ENCODE measurements at regions not wholly inside any gene's neighbourhood (a gene's known extent, or its start where the extent isn't known, plus 50 kb on each side); places are given as distances from the start of the nearest gene placed in this dataset.

DNA sequence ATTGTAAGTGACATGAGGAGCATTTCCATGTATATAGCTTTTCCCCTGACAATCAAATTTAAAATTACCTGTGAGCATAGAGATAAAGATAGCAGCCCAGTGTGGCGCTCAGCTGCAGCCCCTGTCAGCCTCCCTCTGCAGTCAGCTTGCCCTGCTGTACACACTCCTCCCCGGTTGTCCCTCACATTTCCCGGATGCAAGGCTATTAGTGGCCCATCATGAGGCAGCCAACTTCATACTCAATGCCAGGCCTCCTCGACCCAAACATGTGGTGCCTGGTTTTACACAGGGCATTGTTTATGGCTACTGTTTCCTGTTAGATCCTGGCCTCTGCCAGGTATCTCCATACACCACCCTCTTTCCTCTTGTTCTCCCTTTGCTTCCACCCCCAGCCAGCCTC lies 116.1 kb upstream of the SH3BP4 start:
- DNase-seq (ENCODE audit: low spot score): no peak

DNA sequence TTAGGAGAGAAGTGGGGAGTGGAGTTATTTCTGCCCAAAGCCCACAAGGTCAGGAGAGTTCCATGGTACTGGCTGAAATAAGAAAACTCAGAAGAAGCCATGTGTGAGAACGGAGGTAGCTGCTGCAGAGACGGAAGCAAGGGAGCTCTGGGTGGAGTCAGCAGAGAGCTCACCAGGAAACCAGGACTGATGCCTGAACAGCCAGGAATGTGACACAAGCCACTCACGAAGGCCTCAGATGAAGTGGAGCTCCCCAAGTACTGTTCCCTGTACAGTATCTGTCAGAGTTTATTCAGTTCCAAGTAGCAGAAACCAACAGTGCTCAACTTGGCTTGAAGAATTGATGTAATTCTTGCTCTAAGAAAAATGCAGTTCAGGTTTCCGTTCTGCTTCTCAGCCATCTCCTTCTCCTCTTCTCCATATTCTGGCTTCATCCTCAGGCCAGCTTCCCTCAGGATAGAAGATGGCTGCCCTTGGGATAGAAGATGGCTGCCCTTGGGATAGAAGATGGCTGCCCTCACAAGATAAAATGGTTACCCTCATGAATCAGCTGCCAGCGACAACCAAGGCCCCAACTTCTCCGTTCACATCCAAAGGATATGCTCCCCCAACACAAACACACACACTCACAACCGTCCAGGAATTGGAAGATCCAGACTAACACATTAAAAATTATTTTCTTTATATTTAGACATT lies 117.4 kb upstream of the SH3BP4 start:
- DNase-seq (ENCODE audit: low spot score): no peak

DNA sequence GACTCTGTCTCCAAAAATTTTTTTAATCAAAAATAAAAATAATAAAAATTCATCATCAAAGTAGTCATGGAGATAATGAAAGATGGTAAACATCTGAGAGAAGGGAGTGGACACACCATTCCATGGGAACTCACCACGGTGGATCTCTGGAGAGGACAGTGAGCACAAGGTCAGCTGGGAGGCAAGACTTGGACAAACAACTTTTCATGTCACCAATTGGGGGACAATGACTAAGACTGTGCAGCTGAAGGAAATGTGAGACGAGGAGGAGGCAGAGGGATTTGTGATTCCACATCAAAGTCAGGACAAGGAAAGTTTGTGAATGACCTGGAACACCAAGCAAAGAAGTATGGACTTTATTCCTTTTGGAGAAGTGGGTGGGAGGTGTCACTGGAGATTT lies 121.0 kb upstream of the SH3BP4 start:
- no peak for DNase-seq (ENCODE audit: low spot score)

- no peak for DNase-seq (ENCODE audit: low spot score)
Observed at GRCh38 chr2:234829074-234829455, 122.8 kb upstream of the SH3BP4 start.

DNA sequence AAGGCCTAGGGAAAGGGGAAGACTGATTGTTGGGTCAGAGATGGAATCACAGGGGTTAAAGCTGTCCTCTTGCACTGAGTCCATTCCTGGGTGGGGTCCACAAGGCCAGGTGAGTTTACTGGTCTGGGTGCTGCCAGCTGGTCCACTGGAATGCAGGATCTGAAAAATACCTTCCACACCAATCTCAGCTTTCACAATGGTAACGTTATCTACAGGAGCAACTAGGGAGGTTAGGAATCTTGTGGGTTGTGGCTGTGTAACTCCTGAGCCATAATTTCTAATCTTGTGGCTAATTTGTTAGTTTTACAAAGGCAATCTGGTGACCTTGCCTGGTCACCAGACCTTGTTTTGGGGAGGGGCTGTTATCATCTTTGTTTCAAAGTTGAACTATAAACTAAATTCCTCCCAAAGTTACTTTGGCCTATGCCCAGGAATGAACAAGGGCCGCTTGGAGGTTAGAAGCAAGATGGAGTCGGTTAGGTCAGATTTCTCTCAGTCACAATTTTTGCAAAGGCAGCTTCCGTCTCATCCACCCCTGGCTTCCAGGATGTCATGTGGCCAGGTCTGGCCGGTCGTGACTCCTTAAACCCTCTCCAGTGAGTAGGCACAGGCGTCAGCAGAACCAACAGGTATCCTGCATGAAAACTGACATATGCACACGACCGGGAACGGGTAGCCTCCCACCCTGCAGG lies 123.3 kb upstream of the SH3BP4 start:
- DNase-seq (ENCODE audit: low spot score): no peak

DNA sequence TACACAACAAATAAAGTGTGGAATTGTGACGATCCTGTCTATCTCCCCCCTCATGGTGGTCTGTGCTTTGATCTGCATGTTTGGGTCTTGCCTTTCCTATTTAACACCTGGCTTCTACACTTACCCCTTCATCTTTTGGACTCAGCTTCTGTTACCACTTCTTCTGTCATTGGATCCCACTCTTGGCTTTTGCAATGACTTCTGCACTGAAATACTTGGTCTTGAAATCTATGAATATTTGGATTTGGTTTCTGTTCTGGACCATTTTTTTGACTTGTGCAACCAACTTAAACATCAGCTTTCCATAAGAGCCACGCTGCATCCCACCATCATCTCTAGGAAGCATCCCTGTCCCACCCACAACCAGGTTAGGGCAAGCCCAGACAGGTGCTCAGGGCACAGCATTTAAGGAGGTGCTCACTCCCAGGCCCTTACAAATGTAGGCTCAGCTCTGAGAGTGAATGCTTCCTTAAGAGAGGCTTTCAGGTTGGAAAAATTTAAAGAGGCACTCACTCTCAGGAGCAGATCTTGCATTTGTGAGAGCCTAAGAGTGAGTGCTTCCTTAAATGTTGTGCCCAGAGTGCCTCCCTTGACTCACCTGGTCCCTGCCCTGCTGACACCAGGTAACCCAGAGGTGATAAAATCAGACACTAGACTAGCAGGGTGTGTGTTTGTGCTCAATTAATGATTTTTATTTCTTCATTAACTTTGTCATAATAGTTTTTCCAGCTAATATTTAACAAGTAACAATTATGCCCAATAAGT lies 124.5 kb upstream of the SH3BP4 start:
- DNase-seq (ENCODE audit: low spot score): no peak

DNA sequence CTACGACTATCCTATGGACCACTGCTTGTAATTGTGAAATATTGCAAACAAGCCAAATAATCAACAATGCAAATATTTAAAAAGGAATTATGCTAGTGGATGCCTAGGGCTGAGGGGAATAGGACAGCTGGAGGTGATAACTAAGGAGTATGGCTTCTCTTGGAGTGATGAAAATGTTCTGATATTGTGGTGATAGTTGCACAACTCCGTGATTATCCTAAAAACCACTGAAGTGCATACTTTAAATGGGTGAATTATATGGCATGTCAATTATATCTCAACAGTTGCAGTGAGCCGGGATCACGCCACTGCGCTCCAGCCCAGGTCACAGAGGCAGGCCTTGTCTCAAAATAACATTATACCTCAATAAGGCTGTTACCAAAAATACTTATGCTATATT lies 125.1 kb upstream of the SH3BP4 start:
- DNase-seq (ENCODE audit: low spot score): no peak

DNA sequence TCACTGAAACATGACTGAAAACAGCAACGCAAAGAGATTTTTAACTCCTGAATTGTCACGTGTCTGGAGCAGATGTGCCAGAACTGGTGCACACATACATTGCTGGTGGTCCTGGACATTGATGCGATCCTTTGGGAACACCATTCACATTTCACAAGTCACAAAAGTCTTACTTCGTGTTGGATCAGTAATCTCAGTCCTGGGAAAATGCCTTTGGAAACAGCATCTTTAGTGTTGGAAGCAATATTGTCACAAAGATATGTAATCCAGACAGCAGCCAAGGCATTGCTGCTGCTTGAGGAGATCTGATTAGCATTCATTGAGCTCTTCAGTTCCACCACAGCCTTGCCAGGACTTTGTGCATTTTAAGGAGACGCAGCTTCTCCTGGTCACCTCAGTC lies 126.2 kb upstream of the SH3BP4 start:
- no peak for DNase-seq (ENCODE audit: low spot score)

DNA sequence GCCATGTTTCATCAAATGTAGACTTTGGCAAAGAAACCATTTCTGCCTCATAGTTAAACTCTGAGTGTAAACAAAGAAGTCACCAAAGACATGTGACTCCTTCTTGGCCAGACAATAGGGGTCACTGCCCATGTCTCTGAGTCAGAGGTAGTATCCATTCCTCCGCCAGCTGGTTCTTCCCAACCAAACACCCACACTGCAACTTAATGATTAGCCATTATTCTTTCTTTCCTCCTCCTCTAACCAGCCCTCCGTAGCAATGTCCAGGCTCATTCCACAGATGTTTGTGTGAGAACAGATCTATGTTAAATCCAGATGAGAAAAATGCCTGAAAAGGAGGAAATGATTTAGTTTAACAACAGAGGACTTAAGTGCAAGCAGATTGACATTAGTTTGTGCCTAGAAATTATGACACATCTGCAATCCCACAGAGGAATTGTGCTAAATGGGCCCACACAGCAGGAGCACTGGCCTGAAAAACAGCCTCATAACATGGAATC lies 127.9 kb upstream of the SH3BP4 start:
- no peak for DNase-seq (ENCODE audit: low spot score)

GRCh38 chr2:234823196-234823876 lies 128.5 kb upstream of the SH3BP4 start:
- DNase-seq (ENCODE audit: low spot score): no peak

DNA sequence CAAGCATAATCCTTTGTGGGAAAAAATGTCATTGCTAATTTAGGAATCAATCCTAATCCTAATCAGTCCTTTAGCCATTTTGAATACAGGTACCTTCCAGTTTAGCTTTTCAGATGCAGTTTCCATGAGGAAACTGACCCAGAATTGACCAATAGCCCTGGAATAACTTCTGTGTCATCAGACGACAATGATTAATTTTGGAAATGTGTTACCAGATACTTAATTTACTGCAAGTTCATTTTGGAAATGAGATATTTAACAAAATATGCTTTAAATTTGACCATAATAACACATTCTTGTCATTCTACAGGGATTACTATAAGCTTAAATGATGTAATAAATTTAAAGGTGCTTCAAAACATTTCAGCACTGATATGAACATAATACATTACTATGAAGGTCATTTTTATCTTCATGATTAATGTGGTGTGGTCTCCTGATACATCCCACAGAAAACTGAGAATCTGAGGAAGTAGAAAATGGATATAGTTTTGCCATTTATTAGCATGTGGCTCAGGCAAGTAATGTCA lies 129.8 kb upstream of the SH3BP4 start:
- no peak for DNase-seq (ENCODE audit: low spot score)

- no peak for DNase-seq (ENCODE audit: low spot score)
Observed at GRCh38 chr2:234818937-234819336, 132.9 kb upstream of the SH3BP4 start.

DNA sequence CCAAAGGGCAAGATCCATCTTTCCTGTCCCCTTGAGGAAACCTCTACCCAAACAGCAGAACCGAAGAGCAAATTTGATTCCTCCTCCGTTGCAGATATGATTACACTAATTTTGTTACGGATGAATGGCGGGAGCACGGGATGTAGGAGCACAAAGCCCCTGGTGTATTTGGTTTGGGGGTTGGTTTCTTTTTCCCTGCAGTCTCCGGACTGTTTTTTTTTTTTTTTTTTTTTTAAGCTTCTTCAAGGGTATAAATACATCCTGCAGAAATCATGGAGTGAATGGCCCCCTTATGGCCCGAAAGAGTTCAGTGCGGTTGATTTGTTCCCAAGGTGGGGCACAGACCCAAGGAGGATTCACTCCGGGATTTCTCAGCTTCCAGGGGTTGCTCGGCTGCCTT lies 135.3 kb upstream of the SH3BP4 start:
- DNase-seq (ENCODE audit: low spot score): no peak

GRCh38 chr2:234816056-234816455 lies 135.8 kb upstream of the SH3BP4 start:
- no peak for DNase-seq (ENCODE audit: low spot score)

GRCh38 chr2:234814374-234814773 lies 137.4 kb upstream of the SH3BP4 start:
- no peak for DNase-seq (ENCODE audit: low spot score)

DNA sequence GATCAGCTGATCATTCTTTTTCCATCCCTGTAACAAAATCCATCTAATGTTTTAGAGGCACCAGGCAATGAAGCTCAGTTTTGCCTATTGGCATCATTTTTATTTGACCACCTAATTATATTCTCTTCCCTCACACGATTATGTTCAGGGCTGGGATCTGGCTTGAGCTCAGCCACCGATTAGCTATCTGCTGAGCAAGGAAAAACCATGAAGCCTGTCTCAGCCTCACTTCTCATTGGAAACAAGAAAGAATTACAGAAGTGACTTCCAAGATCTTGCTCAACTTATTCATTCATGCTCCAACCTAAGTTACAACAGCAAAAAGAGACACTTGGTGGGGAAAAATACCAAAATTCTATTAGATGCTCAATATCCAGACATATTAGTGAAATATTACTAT lies 139.0 kb upstream of the SH3BP4 start:
- no peak for DNase-seq (ENCODE audit: low spot score)

DNA sequence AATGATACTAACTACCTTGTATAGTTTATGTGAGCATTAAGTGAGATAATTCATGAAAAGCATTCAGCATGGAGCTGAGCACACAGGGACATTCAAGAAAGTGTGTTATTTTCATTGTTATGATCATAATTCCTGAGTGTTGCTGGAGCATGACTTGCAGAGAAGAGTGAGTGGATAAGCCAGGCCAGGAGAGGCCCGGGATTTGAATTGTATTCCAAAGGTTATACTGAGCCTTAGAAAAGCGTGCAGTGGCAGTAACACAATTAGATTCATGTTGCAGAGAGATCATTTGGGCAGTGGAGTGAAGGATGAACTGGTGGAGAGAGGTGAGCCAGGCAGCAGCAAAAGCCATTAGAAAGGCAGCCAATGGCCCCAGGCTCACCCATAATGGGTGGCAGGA lies 142.9 kb upstream of the SH3BP4 start:
- DNase-seq (ENCODE audit: low spot score): no peak

DNA sequence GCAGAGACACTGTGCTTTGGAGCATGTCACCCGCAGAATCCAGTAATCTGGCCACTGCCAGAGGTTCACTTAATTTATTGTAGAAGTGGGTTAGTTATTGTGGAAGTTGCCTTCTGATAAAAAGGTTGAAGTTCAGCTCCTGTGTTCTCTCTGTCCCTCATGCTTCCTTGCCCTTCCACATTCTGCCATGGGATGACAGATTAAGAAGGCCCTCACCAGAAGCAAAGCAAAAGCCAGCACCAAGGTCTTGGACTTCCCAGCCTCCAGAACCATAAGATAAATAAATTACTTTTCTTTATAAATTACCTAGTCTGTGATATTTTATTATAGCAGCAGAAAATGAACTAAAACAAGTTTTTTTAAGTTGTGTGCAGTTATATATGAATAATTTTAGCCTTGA lies 145.0 kb upstream of the SH3BP4 start:
- DNase-seq (ENCODE audit: low spot score): no peak

GRCh38 chr2:234805836-234806235 lies 146.0 kb upstream of the SH3BP4 start:
- DNase-seq (ENCODE audit: low spot score): no peak

GRCh38 chr2:234804704-234805103 lies 147.1 kb upstream of the SH3BP4 start:
- no peak for DNase-seq (ENCODE audit: low spot score)

- DNase-seq (ENCODE audit: low spot score): no peak
Observed at GRCh38 chr2:234802845-234803171, 149.0 kb upstream of the SH3BP4 start.

DNA sequence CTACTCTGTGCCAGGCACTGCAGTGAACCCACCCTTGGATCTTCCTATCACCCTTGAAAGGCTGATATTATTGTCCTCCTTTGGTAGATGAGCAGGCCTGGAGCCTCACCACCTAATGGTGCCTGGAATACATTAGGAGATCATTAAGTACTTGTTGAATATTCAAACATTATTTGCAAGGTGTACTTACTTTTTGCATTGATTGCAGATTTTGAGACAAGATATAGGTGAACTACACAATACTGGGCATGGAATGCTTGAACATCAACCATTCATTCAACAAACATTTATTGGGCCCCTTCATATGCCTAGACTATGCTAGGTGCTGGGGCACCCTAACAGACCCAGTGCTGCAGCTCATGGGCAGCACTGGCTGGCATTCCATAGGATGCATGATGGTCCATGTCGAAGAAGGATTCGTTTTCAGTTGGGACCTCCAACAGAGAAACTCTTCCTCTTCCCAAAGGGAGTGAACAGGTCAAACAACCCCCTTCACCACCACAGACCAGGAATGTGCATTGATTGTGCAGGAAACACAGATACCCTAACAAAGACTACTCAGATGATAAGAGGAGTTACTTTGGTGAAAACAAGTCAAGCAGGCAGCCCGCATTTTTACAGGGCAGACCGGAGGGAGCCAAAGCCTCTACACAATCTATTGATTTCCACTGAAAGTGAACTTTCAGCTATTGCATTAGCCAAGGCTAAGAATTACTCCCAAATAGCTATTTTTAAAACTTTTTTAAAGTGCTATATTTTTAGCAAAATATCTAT lies 149.6 kb upstream of the SH3BP4 start:
- no peak for DNase-seq (ENCODE audit: low spot score)

Measured in D341Med (cell line).